Upper lobe of left lung (tissue), 6 donors: ENCODE measurements at regions not wholly inside any gene's neighbourhood (a gene's known extent, or its start where the extent isn't known, plus 50 kb on each side); places are given as distances from the start of the nearest gene placed in this dataset.

ENCODE experiments used
- ATAC-seq, 2 donors: fragments of 200-7000 bp; cut with Tn5 transposase; one replicate each; pipeline ENCODE4 v1.9.1; 2022; ENCODE audit warnings: mild to moderate bottlenecking in 2 of 2, moderate library complexity in 2 of 2; ENCODE audit not compliant: low FRiP score in 2 of 2
- DNase-seq, 2 donors: peaks; one replicate each; pipeline ENCODE4 v3.0.0-alpha.2; 2019 to 2020
- H3K27ac ChIP-seq, 4 donors: fragments of 200-600 bp; sonication (generic); one replicate each; pipeline ENCODE4 v1.5.1; 2016 to 2019
- H3K27me3 ChIP-seq, 4 donors: fragments of 200-600 bp; sonication (generic); one replicate each; pipeline ENCODE4 v1.5.1; 2017 to 2019
- H3K36me3 ChIP-seq, 4 donors: fragments of 200-600 bp; sonication (generic); one replicate each; pipeline ENCODE4 v1.5.1; 2016 to 2019
- H3K4me1 ChIP-seq, 4 donors: fragments of 200-600 bp; sonication (generic); one replicate each; pipeline ENCODE4 v1.5.1; 2018 to 2019
- H3K4me3 ChIP-seq, 4 donors: fragments of 200-600 bp; sonication (generic); one replicate each; pipeline ENCODE4 v1.5.1; 2017 to 2019; ENCODE audit warnings: mild to moderate bottlenecking in 2 of 4, moderate library complexity in 1 of 4
- H3K9me3 ChIP-seq, 4 donors: fragments of 200-600 bp; sonication (generic); one replicate each; pipeline ENCODE4 v1.5.1; 2018 to 2019
- CTCF ChIP-seq, 6 experiments: fragments of 450-650 bp in 4 of 6; fragments of 200-600 bp in 2 of 6; sonication (generic) in 2 of 6; IDR thresholded peaks; one replicate each; pipeline ENCODE4 v1.5.1; 2016 to 2019; ENCODE audit warnings: antibody characterized with exemption in 6 of 6
- EP300 ChIP-seq, 4 donors: sonication (generic); formaldehyde crosslinking; IDR thresholded peaks; one replicate each; pipeline ENCODE4 v1.5.1; 2017; ENCODE audit warnings: antibody characterized with exemption in 4 of 4, control low read depth in 2 of 4
- POLR2A ChIP-seq, 4 donors: fragments of 450-650 bp; IDR thresholded peaks; one replicate each; pipeline ENCODE4 v1.5.1; 2016 to 2017; ENCODE audit warnings: antibody characterized with exemption in 4 of 4, mild to moderate bottlenecking in 2 of 4
- POLR2AphosphoS5 ChIP-seq, 2 donors: sonication (generic); formaldehyde crosslinking; IDR thresholded peaks; one replicate each; pipeline ENCODE4 v1.5.1; 2017; ENCODE audit warnings: antibody characterized with exemption in 2 of 2
- WGBS, 2 donors: methylation state at CpG; one replicate each; pipeline ENCODE4 v1.1.5; 2017 to 2018; 5-methylcytosine and 5-hydroxymethylcytosine counted together
- donor health status: DM: no; HTN: no; CAD: no; lungs with moderate emphysema.
- donor health status: DM: no; HTN: yes; CAD: no; lungs with severe emphysema.

GRCh38 chr13:105340061-105340606 lies 1195.3 kb downstream of the EFNB2 start:
- Histone ChIP-seq H3K27ac (no peak overlapping the region), H3K4me3 (no peak overlapping the region), H3K9me3 (no peaks in the 10 kb centered on the region), H3K36me3 (no peaks in the 10 kb centered on the region), H3K4me1 (peaks cover 0 to 6% (median 0%) of the 10 kb centered on the region in 4 donors), H3K27me3 (no peaks in the 10 kb centered on the region)
- TF ChIP-seq POLR2AphosphoS5 (IDR thresholded peaks at IDR 0.05): no peak
- no peak for TF ChIP-seq CTCF (IDR thresholded peaks at IDR 0.05)
- TF ChIP-seq EP300 (IDR thresholded peaks at IDR 0.05): no peak
- TF ChIP-seq POLR2A (IDR thresholded peaks at IDR 0.05): no peak
- no peak for DNase-seq
- 79 to 84% methylated on average over 3 of the region's 3 CpGs for WGBS, 2 donors
- no peak for ATAC-seq

GRCh38 chr13:105338773-105339172 lies 1196.7 kb downstream of the EFNB2 start:
- Histone ChIP-seq H3K9me3 (no peaks in the 10 kb centered on the region), H3K36me3 (no peaks in the 10 kb centered on the region), H3K27me3 (no peaks in the 10 kb centered on the region), H3K27ac (no peak overlapping the region), H3K4me1 (peaks cover 0 to 6% (median 0%) of the 10 kb centered on the region in 4 donors), H3K4me3 (no peak overlapping the region)
- 71 to 82% methylated on average over 2 of the region's 2 CpGs for WGBS, 2 donors
- no peak for TF ChIP-seq CTCF (IDR thresholded peaks at IDR 0.05)
- TF ChIP-seq POLR2A (IDR thresholded peaks at IDR 0.05): no peak
- no peak for TF ChIP-seq POLR2AphosphoS5 (IDR thresholded peaks at IDR 0.05)
- ATAC-seq (no peak), DNase-seq (no peak)

GRCh38 chr13:105338006-105338405 lies 1197.5 kb downstream of the EFNB2 start:
- TF ChIP-seq POLR2AphosphoS5 (IDR thresholded peaks at IDR 0.05): no peak
- TF ChIP-seq POLR2A (IDR thresholded peaks at IDR 0.05): no peak
- no peak for TF ChIP-seq CTCF (IDR thresholded peaks at IDR 0.05)
- no peak for TF ChIP-seq EP300 (IDR thresholded peaks at IDR 0.05)
- Histone ChIP-seq H3K9me3 (no peaks in the 10 kb centered on the region), H3K4me1 (peaks cover 0 to 6% (median 0%) of the 10 kb centered on the region in 4 donors), H3K27ac (no peak overlapping the region), H3K27me3 (no peaks in the 10 kb centered on the region), H3K36me3 (no peaks in the 10 kb centered on the region), H3K4me3 (no peak overlapping the region)
- no peak for DNase-seq
- WGBS, 2 donors: 65 to 66% methylated on average over 6 of the region's 6 CpGs
- ATAC-seq: no peak

GRCh38 chr13:105336706-105337576 lies 1198.5 kb downstream of the EFNB2 start:
- H3K4me3 ChIP-seq: no peak overlapping the region
- TF ChIP-seq CTCF (IDR thresholded peaks at IDR 0.05): no peak
- WGBS, 2 donors: 61 to 70% methylated on average over 7 of the region's 7 CpGs
- no peak for ATAC-seq
- peak in 1 of 2 donors; percentile 47 for DNase-seq
- H3K4me1 ChIP-seq: peaks cover 0 to 6% (median 0%) of the 10 kb centered on the region in 4 donors
- H3K36me3 ChIP-seq: no peaks in the 10 kb centered on the region
- H3K27me3 ChIP-seq: no peaks in the 10 kb centered on the region
- H3K27ac ChIP-seq: no peak overlapping the region
- no peaks in the 10 kb centered on the region for H3K9me3 ChIP-seq
